Mammary epithelial cell (primary cell): ENCODE measurements at regions not wholly inside any gene's neighbourhood (a gene's known extent, or its start where the extent isn't known, plus 50 kb on each side); places are given as distances from the start of the nearest gene placed in this dataset.

Experiments used
- CTCF ChIP-seq, 2 donors: IDR thresholded peaks in 1 of 2; conservative IDR thresholded peaks in 1 of 2; 2 replicates each; pipeline ENCODE4 v1.5.1; 2011 to 2012; ENCODE audit warnings: inconsistent platforms in 2 of 2, low read length in 2 of 2, mild to moderate bottlenecking in 2 of 2, control low read depth in 1 of 2, low read depth in 1 of 2; ENCODE audit not compliant: insufficient read depth in 1 of 2; ENCODE audit errors: extremely low read depth in 1 of 2
- EZH2 ChIP-seq: IDR thresholded peaks from 2 replicates; pipeline ENCODE4 v1.6.1; 2012; ENCODE audit warnings: low read length, inconsistent platforms, borderline replicate concordance

DNA sequence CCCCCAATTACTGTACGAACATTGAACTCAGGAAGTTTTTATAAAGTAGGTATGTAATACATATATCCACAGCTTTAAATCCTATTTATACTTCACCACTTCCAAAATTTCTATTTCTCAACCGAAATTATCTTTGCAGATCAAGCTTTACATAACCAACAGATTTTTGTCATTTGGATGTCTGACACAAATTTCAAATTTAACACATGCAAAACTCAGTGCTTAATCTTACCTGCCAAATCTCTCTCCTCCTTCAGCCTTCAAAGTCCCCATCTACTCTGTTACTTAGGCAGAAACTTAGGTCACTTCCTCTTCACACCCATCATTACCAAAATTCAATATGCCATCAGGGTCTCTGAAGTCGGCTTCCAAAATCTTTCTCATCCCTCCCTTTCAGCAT lies 990.1 kb upstream of the NRXN1 start:
- TF ChIP-seq CTCF (conservative IDR thresholded peaks at IDR 0.05 in 1 of 2, IDR thresholded peaks at IDR 0.05 in 1 of 2; ENCODE audit: extremely low read depth in 1 of 2, insufficient read depth in 1 of 2, low read depth in 1 of 2, low read length in 2 of 2) (no peak), EZH2 (no peak)
